ENCODE measurements at regions not wholly inside any gene's neighbourhood (a gene's known extent, or its start where the extent isn't known, plus 50 kb on each side); places are given as distances from the start of the nearest gene placed in this dataset.

DNA sequence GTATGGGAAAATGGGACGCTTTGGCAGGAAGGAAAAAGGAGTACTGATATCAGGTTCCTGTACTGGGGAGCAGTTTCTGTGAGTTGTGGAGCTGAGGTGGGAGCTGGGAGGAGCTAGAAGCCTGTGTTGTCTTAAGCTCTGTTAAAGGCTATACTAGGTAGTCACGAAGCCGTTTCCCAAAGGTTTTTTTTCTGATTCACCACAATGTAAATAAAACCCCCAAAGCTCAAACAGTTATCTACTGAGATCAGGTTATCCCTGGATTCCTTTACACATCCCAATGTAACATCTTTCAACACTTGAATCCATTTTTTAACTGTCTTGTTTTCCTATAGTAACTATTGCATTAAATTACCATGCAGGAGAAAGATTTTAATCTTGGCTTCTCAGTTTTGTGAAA lies 297.4 kb upstream of the SFRP2 start:
- DNase-seq, result no peak

DNA sequence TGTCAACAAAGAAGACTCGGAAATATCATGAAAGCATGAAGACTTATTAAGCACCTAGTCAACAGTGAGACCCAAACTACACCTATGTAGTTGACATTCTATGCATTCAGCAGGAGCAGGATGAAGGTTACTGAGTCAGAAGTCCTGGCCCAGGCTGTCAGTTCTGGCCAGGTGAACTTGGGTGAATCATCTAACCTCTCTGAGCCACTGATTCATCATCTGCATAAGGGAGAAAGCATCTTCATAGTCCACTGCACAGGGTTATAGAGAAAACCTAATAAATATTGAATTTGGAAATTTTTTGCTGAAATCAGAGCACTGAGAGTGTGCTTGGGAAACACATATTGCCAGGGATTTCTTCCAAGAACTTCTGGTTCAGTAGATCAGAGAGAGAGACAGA lies 296.0 kb upstream of the SFRP2 start:
- no peak for DNase-seq

DNA sequence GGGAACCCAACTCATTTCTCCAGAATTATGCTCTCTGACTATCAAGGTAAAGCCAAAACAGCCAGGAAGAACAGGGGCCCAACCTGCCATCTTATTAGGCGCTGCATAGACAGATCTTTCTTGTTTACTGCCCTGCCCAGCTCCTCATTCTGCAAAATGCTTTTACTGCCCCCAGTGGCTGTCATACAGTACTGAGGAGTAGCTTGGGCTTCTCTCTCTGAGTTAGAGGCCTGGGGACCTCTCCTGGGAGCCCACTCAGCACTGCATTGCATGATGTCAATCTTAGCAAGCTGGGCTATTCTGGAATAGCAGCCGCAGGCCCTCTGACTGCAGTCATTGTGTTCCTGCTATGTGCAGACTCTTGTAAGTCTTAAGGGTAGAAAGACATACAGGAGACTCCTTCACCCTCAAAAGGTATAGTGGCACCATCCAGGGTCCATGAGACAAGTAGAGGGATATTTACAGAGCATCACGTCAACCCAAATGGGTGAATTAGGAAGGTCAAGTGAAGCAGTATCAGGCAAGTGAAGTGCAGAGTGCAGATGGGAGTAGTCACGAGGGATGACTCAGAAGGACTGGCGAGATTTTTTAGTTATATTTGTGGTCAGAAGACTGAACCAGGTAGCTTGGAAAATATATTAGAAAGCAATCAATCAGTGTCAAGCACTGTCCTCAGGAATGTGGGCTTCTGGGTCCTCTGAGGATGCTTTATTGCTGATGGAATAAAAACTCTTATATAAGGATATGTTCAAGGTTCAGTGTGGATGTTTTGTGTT lies 294.1 kb upstream of the SFRP2 start:
- DNase-seq, result no peak

DNA sequence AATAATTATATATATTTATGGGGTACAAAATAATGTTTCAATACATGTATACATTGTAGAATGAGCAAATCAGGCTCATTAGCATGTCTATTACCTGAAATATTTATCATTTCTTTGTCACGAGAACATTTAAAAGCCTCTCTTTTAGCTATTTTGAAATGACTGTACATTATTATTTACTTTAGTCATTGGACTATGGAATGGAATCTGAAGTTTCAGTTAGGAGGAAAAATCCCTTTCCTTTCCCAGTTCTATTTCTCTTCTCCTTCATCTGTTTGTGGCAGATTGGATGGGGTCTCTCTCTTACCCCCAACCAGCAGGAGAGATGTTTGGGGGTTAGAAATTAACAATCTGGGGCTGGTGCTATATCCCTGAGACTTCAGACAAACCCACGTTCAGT lies 292.5 kb upstream of the SFRP2 start:
- no peak for DNase-seq

DNA sequence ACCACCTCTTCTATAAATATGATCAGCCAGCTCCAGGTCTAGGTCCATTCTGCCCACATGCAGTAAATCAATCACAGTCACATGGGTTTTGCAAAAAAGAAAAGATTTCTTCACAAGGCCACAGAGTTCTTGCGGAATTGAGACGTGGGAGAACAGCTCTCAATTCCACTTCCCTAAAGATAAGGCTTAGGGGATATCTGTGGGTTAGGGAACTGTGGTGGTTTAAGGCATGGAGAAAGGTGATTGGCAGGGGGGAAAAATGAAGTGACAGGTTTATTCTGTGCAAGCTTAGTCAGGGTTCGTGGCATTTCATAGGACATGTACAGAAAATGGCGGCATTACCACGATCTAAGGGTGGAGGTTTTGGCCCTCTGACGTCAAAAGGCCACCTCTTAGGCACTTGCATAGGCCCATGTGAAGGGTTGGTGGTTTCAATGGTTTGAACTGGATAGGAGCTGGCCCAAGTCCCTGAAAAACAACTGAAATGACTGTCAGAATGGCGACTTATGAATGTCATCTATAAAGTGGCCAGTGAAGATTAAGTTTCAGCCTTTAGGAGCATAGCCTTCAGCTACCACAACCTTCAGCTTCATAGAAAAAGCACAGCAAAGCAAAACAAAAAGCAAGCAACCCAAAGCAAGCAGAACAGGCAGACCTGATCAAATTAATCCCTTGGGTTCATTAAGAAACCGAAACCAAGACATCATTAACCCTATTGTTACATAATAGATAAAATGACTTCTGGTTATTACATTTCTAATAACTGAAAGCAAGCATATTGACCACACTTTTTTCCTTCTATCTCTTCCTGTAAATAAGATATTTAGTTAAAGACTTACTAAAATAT lies 289.8 kb upstream of the SFRP2 start:
- DNase-seq, result no peak

DNA sequence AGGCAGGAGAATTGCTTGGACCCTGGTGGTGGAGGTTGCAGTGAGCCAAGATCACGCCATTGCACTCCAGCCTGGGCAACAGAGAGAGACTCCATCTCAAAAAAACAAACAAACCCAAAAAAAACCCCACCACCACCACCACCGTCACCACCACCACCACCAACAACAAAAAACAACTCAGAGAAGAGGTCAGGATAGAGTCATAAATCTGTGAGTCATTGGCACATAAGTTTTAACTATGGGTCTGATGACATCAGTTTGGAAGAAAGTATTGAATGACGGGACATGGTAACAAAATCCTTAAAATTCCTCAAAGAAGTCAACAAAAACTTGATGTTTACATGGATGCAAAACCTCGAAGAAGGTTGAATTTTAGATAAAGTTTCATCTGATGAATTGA lies 288.0 kb upstream of the SFRP2 start:
- DNase-seq, result no peak

DNA sequence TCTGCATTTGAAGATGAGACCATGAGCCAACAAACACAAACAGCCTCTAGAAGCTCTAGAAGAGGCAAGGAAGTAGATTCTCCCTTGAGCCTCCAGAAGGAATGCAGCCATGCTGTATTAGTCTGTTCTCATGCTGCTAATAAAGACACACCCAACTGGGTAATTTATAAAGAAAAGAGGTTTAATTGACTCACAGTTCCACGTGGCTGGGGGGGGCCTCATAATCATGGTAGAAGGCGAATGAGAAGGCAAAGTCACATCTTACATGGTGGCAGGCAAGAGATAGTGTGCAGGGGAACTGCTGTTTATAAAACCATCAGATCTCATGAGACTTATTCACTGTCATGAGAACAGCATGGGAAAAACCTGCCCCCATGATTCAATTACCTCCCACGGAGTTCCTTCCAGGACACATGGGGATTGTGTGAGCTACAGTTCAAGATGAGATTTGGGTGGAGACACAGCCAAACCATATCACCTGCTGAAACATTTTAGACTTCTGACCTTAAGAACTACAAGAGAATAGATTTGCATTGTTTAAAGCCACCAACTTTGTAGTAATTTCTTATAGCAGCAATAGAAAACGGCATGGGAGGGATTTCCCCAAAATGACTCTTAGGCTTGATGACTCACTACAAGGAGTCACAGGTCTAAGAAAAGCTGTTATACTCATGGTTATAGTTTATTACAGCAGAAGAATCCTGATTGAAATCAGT lies 284.4 kb upstream of the SFRP2 start:
- peak; percentile 12 for DNase-seq

DNA sequence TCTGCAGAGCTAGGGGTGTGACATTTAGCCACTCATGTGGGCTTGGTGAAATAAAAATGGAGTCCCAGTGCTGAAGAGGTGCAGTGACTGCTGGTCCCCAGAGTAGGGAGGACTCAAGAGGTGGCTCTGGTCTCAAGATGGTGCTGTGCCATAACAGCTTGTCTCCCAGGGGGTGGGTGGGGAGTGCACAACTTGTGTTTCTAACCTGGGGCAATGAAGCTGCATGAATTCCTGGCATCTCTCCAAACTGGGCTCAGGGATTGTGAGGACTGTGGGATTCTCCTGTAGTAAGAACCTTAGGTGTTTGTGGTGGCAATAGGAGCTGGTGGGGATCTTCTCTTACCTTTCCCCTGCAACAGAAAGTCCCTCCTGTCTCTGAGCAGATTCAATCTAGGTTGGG lies 278.9 kb upstream of the SFRP2 start:
- DNase-seq, result no peak

DNA sequence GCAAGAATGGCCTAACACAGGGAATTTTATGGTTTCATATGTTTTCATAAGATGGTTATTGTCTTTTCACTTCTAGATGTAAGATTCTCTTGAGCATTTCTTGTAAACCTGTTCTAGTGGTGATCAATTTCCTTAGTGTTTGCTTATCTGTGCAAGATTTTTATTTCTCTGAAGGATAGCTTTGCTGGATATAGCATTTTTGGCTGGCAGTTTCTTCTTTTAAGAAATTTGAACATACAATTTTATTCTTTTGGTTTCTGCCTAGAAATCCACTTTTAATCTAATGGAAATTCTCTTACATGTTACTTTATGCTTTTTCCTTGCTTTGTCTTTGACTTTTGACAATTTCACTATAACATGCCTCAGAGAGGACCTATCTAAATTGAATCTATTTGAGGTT lies 276.5 kb upstream of the SFRP2 start:
- no peak for DNase-seq

DNA sequence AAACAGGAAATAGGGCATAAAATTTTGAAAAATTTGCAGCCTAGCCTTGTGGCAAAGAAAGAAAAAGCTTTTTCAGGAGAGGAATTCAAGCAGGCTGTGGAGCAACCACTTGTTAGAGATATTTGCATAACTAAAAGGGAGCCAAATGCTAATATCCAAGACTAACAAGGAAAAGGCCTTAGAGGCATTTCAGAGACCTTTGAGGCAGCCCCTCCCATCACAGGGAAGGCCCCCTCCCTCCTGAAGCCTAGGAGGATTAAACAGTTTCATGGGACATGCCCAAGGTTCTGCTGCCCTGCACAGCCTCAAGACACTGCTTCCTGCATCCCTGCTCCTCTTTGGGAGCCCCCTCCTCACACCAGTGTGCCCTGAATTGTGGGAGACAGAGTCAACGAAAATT lies 275.4 kb upstream of the SFRP2 start:
- no peak for DNase-seq

DNA sequence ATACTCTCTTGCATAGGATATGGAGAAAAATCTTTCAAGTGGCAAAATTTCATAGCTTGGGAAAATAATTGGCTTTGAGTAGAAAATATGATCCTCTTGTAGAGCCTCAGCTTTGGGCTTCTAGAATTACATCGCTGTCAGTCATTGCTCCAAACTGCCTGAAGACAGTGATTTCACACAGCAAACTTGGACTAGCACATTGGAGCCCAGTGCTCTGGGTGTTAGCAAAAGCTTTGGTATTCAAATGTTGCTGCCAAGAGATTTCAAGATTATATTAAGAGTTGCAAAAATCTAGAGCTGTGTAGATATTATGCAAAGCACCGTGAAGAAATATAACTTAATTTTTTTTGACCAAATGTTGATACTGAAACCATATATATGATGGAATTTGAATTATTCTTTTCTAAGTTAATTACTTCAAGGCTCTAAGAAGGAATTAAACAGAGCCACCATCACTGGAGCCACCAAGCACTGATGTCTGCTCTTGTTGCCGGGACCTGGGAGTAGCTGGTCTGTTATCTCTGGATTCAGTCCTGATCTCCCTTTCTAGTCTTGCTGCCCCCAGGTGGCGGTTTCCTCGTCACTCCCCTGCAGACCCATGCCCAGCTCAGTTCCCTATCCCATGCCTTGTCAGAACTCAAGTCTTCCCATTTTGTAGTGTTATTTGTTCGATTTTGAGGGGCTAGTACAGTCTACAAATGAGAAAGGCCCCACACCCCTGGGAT lies 260.7 kb upstream of the SFRP2 start:
- DNase-seq, result no peak

DNA sequence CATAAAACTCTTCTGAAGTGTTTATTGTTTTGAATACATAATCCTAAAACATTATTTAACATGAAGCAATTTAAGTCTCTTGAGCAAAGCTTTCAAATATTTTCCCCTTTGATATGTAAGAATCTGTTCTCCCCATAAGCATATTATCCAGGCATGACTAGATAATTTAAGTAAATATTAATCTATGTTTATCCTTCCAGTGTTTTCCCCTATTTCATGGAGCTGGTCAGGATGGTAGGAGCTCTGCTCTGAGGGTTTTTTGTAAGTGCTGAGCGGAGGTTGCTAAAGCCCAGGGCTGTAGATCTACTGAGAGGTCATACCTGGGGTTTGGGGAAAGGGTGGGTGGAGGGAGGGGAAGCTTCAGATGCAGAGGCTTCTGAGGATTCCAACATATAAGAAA lies 258.9 kb upstream of the SFRP2 start:
- no peak for DNase-seq

DNA sequence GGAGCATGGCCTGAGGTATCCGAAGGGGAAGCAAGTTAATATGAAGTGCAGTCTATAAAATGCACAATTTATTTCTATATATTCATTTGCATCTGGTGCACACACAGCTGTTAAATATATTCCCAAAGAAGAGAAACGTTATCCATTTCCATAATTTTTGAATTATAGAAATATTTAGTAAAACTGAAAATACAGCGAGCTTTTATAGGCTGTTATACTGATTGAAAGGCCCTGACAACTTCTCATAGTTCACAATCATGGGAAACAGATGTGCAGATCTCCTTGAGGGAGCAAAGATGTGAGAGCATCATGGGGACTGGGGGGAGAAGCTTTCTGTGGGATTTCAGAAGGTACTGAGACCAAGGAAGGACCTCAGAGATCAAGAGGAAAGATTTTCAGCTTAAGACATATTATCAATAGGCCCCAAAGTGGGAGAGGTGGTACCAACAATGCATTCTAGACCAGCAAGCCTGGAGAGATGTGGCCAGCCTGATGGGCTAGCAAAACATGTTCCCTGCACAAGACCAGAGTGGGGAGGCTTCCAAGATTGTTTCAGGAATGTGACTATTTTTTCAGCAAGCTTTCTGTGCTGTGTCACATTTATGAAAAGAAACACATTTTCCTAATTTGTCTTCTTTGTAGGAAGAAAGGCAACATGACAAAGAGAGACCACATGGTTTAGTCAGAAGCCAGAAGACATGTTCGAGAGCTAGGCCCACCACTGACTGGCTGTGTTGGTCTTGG lies 256.0 kb upstream of the SFRP2 start:
- DNase-seq, result no peak

DNA sequence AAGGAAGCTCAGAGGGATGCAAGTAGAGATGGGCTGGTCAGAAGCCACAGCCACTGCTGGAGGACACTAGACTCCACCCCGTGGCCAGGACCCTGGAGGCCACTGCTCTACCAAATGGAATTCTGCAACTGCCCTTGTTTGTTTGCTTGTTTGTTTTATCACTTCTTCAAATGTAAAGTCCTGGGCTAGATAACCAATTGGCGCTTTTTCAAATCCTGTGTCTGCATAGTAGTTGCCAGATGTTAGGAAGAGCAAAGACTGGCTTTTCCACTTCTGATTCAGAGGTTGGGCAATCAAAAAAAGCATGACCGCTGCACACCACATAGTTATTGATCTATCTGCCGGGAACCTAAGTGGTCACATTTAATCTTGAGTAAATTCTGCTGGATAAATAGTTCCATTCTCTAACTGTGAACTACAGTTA lies 255.2 kb upstream of the SFRP2 start:
- DNase-seq, result no peak

DNA sequence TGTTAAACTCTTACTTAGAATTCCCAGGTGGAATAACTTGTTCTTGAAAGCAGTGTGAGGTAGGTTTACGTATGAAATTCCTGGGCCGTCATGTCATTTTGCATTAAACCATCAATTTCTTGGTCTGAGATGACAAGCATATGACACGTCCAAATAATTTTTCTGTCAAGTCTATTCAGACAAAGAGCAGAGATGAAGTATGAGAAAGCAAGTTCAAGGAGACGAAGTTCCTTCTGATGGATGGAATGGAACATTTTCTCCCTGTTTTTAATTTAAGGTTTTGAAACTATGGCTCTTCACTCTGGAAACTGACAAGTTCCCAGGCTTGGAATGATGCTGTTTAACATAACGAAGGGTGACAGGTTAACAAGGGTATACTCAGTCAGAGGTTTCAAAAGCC lies 252.8 kb upstream of the SFRP2 start:
- no peak for DNase-seq

DNA sequence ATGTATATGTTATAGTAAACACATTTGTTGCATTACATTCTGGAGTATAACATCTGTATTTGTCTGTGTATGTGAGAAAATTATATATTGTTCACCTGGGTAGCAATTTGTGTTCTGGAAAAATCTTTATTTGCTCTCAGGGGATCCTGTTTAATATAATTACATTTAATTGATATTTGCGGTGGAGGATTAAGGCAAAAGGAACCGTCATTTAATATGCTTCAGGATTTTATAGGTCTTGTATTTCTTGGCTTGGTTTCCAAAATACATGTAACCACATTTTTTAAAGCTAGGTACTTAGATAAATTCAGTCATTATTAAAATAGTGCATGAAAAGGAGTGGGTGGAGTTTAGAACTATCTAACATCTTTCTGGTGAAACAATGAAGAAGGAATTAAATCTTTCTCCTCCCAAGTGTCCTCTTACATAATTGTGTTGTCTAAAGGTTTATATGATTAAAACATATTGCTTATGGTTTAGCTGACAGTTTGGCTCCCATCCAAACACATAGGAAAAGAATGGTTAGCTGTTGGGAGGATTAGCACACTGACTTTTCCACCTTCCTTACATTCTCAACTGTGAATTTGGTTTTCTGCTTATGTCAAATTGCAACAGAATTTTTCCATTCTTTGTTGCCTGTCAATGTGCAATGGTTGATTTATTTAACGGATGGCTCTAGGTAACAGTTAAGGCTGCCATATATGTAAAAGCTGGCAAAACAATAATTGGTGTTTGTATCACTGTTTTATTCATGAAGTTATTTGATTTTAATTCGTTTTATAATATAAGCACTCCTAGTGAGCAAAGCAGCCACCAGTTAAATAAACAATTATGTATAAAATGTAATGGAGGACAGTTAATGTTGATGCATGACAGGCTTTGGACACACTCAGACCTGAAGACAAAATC lies 250.8 kb upstream of the SFRP2 start:
- no peak for DNase-seq

DNA sequence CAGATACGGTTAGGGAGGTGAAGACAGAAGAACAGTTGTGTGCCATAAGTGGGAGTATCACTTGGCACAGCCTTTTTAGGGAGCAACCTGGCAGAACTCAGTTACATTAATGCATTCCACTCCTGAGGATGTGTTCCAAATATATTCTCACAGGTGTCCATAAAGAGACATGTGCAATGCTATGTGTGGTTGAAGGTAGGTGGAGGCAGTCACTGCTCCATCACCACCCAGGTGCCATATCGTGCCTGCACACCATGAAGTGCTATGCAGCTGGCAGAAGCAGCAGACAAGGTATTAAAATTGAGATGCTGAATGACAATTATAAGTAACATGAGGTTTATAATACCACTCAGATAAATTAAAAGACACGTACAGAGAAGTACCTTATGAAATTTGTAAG lies 248.0 kb upstream of the SFRP2 start:
- DNase-seq, result no peak

DNA sequence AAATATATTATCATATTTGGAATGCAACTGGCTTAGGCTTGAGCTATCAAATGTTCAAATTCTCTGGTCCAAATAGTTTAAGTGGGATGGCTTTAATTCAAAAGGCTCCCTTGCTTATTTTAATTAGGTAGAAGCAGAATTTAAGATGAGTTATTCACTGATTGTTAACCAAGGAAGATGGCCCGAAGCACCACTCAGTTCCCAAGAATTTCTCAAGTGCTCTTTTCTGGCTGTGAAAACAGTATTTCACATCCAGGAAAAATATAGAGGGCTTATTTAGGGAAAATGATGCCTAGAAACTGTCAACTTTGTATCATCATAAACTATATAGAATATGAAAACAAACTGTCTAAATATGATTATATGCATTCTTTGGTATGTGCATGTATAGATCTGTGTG lies 246.5 kb upstream of the SFRP2 start:
- DNase-seq, result no peak

DNA sequence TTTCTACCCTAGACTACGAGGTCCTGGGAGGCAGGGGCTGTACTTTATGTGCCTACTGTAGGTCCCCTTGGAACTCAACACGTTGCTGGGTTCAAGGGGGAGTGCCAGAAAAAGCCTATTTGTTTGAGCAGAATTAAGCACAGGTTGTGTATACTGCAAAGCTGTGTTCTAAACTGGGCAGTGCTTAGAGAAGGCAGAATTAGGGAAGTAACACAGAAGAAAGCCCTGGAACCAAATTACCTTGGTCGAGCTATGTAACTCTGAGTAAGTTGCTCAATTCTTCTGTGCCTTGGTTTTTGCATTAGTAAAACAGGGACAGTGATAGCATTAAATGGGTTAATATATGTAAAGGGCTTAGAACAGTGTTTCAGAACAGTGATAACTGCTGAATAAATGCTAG lies 245.0 kb upstream of the SFRP2 start:
- no peak for DNase-seq

DNA sequence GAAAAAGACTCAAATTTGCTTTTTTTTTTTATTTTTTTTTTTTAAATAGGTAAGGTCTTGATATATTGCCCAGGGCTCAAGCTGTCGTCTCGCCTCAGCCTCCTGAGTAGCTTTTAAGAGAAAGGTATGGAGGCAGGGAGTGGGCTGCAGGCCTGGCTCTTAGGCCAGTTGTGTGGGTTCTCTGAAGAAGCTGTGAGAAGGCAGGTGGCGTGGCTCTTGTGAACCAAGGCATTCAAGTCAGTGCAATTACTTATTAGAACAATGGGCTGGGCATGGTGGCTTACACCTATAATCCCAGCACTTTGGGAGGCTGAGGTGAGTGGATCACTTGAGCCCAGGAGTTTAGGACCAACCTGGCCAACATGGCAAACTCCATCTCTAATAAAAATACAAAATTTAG lies 244.0 kb upstream of the SFRP2 start:
- no peak for DNase-seq

DNA sequence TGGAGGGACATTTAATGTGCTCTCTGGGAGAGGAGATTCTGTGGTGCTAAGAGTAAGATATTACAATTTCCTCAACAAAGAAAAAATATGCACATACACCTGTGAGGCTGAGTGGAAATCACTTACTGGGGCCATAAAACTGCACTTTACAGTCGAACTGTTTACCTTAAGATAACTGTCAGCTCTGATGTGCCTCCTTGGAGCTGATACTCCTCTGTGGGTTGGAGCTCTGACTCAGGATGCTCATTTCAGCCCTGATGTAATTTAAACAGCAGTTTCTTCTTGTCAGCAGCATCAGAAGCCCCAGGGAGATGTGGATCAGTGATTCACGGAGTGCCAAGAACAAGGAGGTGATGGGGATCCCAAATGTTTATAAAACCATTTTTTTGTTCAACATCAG lies 241.9 kb upstream of the SFRP2 start:
- no peak for DNase-seq

All from activated CD4-positive, alpha-beta T cell treated with anti-CD3 and anti-CD28 coated beads, Interleukin-2, amount 50 U/mL, for 16 hours (primary cell).